ENCODE measurements at regions not wholly inside any gene's neighbourhood (a gene's known extent, or its start where the extent isn't known, plus 50 kb on each side); places are given as distances from the start of the nearest gene placed in this dataset.

- Mint-ChIP-seq H3K4me1 (no peaks in the 10 kb centered on the region), H3K27ac (no peak overlapping the region), H3K27me3 (no peaks in the 10 kb centered on the region), H3K36me3 (ENCODE audit: low read depth) (no peaks in the 10 kb centered on the region), H3K9me3 (no peaks in the 10 kb centered on the region), H3K4me3 (no peak overlapping the region)
- no peak for ATAC-seq (replicated peaks)
Observed at GRCh38 chr5:3019045-3019444, 267.6 kb upstream of the IRX2 start.

- no peak for ATAC-seq (replicated peaks)
Observed at GRCh38 chr5:3011764-3012017, 260.2 kb upstream of the IRX2 start.

GRCh38 chr5:3010953-3011763 lies 259.7 kb upstream of the IRX2 start:
- H3K4me3 Mint-ChIP-seq = no peak overlapping the region
- H3K4me1 Mint-ChIP-seq = no peaks in the 10 kb centered on the region
- no peaks in the 10 kb centered on the region for H3K27me3 Mint-ChIP-seq
- no peak for ATAC-seq (replicated peaks)
- no peaks in the 10 kb centered on the region for H3K36me3 Mint-ChIP-seq (ENCODE audit: low read depth)
- peaks cover 8% of the 10 kb centered on the region for H3K9me3 Mint-ChIP-seq
- H3K27ac Mint-ChIP-seq = no peak overlapping the region

More at GRCh38 chr5:3011764-3012017, 260.2 kb upstream of the IRX2 start:
- no peaks in the 10 kb centered on the region for H3K27me3 Mint-ChIP-seq
- H3K9me3 Mint-ChIP-seq = peaks cover 8% of the 10 kb centered on the region
- H3K4me3 Mint-ChIP-seq = no peak overlapping the region
- H3K27ac Mint-ChIP-seq = no peak overlapping the region
- no peaks in the 10 kb centered on the region for H3K4me1 Mint-ChIP-seq
- H3K36me3 Mint-ChIP-seq (ENCODE audit: low read depth) = no peaks in the 10 kb centered on the region

- no peaks in the 10 kb centered on the region for H3K4me1 Mint-ChIP-seq
- no peaks in the 10 kb centered on the region for H3K36me3 Mint-ChIP-seq (ENCODE audit: low read depth)
- H3K4me3 Mint-ChIP-seq = no peak overlapping the region
- H3K9me3 Mint-ChIP-seq = peaks cover 8% of the 10 kb centered on the region
- no peak for ATAC-seq (replicated peaks)
- H3K27me3 Mint-ChIP-seq = no peaks in the 10 kb centered on the region
- no peak overlapping the region for H3K27ac Mint-ChIP-seq
Observed at GRCh38 chr5:3010301-3010952, 258.9 kb upstream of the IRX2 start.

- H3K4me3 Mint-ChIP-seq = no peak overlapping the region
- H3K27me3 Mint-ChIP-seq = no peaks in the 10 kb centered on the region
- ATAC-seq (replicated peaks) = no peak
- H3K4me1 Mint-ChIP-seq = no peaks in the 10 kb centered on the region
- no peak overlapping the region for H3K27ac Mint-ChIP-seq
- peaks cover 12% of the 10 kb centered on the region for H3K9me3 Mint-ChIP-seq
- H3K36me3 Mint-ChIP-seq (ENCODE audit: low read depth) = no peaks in the 10 kb centered on the region
Observed at GRCh38 chr5:3009605-3010004, 258.1 kb upstream of the IRX2 start.

GRCh38 chr5:3007577-3007976 lies 256.1 kb upstream of the IRX2 start:
- Mint-ChIP-seq H3K27ac (no peak overlapping the region), H3K4me3 (no peak overlapping the region), H3K4me1 (no peaks in the 10 kb centered on the region), H3K9me3 (peaks cover 12% of the 10 kb centered on the region), H3K27me3 (no peaks in the 10 kb centered on the region), H3K36me3 (ENCODE audit: low read depth) (no peaks in the 10 kb centered on the region)
- no peak for ATAC-seq (replicated peaks)

- ATAC-seq (replicated peaks) = no peak
- Mint-ChIP-seq H3K9me3 (peaks cover 12% of the 10 kb centered on the region), H3K4me3 (no peak overlapping the region), H3K36me3 (ENCODE audit: low read depth) (no peaks in the 10 kb centered on the region), H3K27me3 (no peaks in the 10 kb centered on the region), H3K27ac (no peak overlapping the region), H3K4me1 (no peaks in the 10 kb centered on the region)
Observed at GRCh38 chr5:3006961-3007551, 255.6 kb upstream of the IRX2 start.

- ATAC-seq (replicated peaks) = no peak
- Mint-ChIP-seq H3K36me3 (ENCODE audit: low read depth) (no peaks in the 10 kb centered on the region), H3K27ac (no peak overlapping the region), H3K4me3 (no peak overlapping the region), H3K4me1 (no peaks in the 10 kb centered on the region), H3K9me3 (peaks cover 9% of the 10 kb centered on the region), H3K27me3 (no peaks in the 10 kb centered on the region)
Observed at GRCh38 chr5:3006526-3006925, 255.0 kb upstream of the IRX2 start.

- Mint-ChIP-seq H3K4me1 (no peaks in the 10 kb centered on the region), H3K4me3 (no peak overlapping the region), H3K9me3 (peaks cover 7% of the 10 kb centered on the region), H3K27ac (no peak overlapping the region), H3K36me3 (ENCODE audit: low read depth) (no peaks in the 10 kb centered on the region), H3K27me3 (no peaks in the 10 kb centered on the region)
- no peak for ATAC-seq (replicated peaks)
Observed at GRCh38 chr5:3004361-3005080, 253.0 kb upstream of the IRX2 start.

GRCh38 chr5:3002230-3002629 lies 250.8 kb upstream of the IRX2 start:
- peaks cover 3% of the 10 kb centered on the region for H3K27me3 Mint-ChIP-seq
- no peaks in the 10 kb centered on the region for H3K36me3 Mint-ChIP-seq (ENCODE audit: low read depth)
- H3K27ac Mint-ChIP-seq = no peak overlapping the region
- ATAC-seq (replicated peaks) = no peak
- H3K9me3 Mint-ChIP-seq = peaks cover 10% of the 10 kb centered on the region
- no peaks in the 10 kb centered on the region for H3K4me1 Mint-ChIP-seq
- no peak overlapping the region for H3K4me3 Mint-ChIP-seq

GRCh38 chr5:3000631-3001030 lies 249.2 kb upstream of the IRX2 start:
- no peak for ATAC-seq (replicated peaks)
- Mint-ChIP-seq H3K27me3 (peaks cover 3% of the 10 kb centered on the region), H3K4me3 (no peak overlapping the region), H3K4me1 (no peaks in the 10 kb centered on the region), H3K27ac (no peak overlapping the region), H3K9me3 (peaks cover 10% of the 10 kb centered on the region), H3K36me3 (ENCODE audit: low read depth) (no peaks in the 10 kb centered on the region)

- Mint-ChIP-seq H3K27ac (no peak overlapping the region), H3K4me1 (no peaks in the 10 kb centered on the region), H3K9me3 (peaks cover 9% of the 10 kb centered on the region), H3K4me3 (no peak overlapping the region), H3K36me3 (ENCODE audit: low read depth) (no peaks in the 10 kb centered on the region), H3K27me3 (peaks cover 3% of the 10 kb centered on the region)
- no peak for ATAC-seq (replicated peaks)
Observed at GRCh38 chr5:2999926-3000325, 248.4 kb upstream of the IRX2 start.

GRCh38 chr5:2998106-2998505 lies 246.6 kb upstream of the IRX2 start:
- peaks cover 3% of the 10 kb centered on the region for H3K27me3 Mint-ChIP-seq
- H3K27ac Mint-ChIP-seq = no peak overlapping the region
- no peak overlapping the region for H3K4me3 Mint-ChIP-seq
- peaks cover 10% of the 10 kb centered on the region for H3K9me3 Mint-ChIP-seq
- no peak for ATAC-seq (replicated peaks)
- no peaks in the 10 kb centered on the region for H3K36me3 Mint-ChIP-seq (ENCODE audit: low read depth)
- no peaks in the 10 kb centered on the region for H3K4me1 Mint-ChIP-seq

GRCh38 chr5:2997179-2997578 lies 245.7 kb upstream of the IRX2 start:
- no peak overlapping the region for H3K27ac Mint-ChIP-seq
- no peaks in the 10 kb centered on the region for H3K36me3 Mint-ChIP-seq (ENCODE audit: low read depth)
- no peak overlapping the region for H3K4me3 Mint-ChIP-seq
- peaks cover 14% of the 10 kb centered on the region for H3K9me3 Mint-ChIP-seq
- H3K4me1 Mint-ChIP-seq = no peaks in the 10 kb centered on the region
- ATAC-seq (replicated peaks) = no peak
- peaks cover 3% of the 10 kb centered on the region for H3K27me3 Mint-ChIP-seq

GRCh38 chr5:2996687-2997086 lies 245.2 kb upstream of the IRX2 start:
- Mint-ChIP-seq H3K27me3 (peaks cover 3% of the 10 kb centered on the region), H3K9me3 (peaks cover 14% of the 10 kb centered on the region), H3K4me1 (no peaks in the 10 kb centered on the region), H3K27ac (no peak overlapping the region), H3K36me3 (ENCODE audit: low read depth) (no peaks in the 10 kb centered on the region), H3K4me3 (no peak overlapping the region)
- ATAC-seq (replicated peaks) = no peak
